ENCODE measurements at regions not wholly inside any gene's neighbourhood (a gene's known extent, or its start where the extent isn't known, plus 50 kb on each side); places are given as distances from the start of the nearest gene placed in this dataset.
"Not testable (repeated sequence)": the region's sequence is repeated elsewhere in the genome, so short reads cannot be mapped to it uniquely, and the experiment has no call there.

DNA sequence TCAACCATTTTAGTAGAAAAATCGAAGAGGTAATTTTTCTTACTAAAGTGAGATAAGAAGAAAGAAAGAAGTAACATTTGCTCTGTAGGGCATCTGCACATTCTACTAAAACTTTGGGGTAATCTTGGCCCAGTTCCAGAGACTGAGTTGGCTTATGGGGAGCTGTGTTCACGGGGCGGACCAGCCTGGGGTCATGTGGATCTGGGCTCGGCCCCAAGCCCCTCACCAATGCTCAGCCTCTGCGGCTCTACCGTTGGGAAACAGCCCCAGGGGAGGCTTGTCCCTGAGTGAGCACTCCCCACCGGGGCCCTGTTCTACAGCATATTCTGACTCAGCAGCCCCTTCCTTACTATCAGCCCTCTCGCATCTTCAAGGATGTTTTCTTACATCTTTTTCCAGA is 132.3 kb downstream of the RTP5 start:
- DNase-seq (ENCODE audit: low read depth) = no peak

DNA sequence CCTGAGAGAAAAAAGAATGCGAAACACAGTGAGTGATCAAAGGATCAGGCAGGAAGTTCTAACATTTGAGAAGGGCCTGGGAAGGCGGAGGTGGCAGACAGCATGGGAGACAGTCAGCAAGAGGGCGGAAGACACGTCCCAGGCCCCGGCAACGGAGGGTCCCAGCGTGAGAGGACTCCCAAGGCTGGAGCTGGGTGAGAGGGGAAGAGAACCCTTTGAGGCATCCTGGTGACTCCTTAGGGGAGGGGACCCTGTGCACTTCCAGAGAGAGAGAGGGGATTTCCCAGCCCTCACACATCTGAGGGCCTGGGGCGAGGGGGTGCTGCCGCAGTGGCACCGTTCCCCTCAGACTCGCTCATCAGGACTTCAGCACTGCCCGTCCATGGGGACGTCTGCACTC is 133.4 kb downstream of the RTP5 start:
- DNase-seq (ENCODE audit: low read depth) = no peak

DNA sequence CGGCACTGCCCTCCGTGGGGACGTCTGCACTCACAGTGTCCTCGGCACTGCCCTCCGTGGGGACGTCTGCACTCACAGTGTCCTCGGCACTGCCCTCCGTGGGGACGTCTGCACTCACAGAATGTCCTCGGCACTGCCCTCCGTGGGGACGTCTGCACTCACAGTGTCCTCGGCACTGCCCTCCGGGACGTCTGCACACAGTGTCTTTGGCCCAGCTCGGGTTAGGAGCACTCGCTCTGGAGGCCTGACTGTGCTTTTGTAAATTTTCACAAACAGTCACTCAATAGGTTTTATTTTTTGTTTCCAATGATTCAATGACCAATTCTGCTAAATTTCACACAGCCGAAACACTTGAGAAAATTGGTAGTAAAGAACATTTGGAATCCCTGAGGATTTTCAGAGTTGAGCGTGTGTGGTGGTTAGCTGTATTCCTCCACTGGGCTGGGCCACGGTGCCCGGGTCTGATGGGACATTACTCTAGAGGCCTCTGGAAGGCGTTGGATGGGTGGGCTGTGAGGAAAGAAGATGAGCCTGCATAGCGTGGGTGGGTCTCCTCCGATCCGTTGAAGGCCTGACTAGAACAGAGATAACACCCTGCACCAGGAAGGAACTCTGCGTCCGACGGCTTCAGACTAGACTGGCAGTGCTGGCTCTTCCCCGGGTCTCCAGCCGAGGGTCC is 134.8 kb downstream of the RTP5 start:
- no peak for DNase-seq (ENCODE audit: low read depth)

DNA sequence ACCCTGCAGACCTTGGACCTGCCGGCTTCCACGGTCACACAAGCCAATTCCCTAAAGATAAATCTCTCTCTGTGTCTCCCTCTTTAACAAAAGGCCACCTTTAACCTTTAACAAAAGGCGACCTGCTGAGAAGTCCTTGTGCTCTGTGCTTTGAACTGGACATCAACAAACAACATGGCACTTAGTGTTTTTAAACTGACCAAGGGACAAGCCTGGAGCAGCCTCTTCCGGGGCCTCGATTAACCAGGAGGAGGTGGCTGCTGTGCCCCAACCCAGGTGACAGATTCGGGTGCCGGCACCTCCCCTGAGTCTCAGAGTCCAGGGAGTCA is 135.3 kb downstream of the RTP5 start:
- DNase-seq (ENCODE audit: low read depth) = no peak

DNA sequence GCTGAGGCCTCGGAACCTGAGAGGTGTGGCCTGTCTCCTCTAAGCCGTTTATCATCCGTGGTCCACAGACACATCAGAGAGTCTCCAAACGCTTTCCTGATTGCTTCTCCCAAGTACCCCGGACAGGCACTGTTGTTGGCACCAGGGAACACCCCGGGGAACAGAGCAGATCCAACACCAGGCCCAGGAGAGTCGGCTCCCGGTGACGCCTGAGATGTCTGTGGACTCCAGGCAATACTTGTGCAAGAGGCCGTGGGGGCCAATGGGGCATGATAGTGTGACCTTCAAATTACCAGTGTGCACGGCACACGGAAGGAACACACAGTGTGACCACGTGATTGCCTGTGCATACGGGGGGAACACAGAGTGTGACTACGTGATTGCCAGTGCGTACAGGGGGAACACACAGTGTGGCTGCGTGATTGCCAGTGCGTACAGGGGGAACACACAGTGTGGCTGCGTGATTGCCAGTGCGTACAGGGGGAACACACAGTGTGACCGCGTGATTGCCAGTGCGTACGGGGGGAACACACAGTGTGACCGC is 136.6 kb downstream of the RTP5 start:
- DNase-seq (ENCODE audit: low read depth) = not testable (repeated sequence)

DNA sequence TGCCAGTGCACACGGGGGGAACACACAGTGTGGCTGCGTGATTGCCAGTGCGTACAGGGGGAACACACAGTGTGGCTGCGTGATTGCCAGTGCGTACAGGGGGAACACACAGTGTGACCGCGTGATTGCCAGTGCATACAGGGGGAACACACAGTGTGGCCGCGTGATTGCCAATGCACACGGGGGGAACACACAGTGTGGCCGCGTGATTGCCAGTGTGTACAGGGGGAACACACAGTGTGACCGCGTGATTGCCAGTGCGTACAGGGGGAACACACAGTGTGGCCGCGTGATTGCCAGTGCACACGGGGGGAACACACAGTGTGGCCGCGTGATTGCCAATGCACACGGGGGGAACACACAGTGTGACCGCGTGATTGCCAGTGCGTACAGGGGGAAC is 139.4 kb downstream of the RTP5 start:
- DNase-seq (ENCODE audit: low read depth) = not testable (repeated sequence)

DNA sequence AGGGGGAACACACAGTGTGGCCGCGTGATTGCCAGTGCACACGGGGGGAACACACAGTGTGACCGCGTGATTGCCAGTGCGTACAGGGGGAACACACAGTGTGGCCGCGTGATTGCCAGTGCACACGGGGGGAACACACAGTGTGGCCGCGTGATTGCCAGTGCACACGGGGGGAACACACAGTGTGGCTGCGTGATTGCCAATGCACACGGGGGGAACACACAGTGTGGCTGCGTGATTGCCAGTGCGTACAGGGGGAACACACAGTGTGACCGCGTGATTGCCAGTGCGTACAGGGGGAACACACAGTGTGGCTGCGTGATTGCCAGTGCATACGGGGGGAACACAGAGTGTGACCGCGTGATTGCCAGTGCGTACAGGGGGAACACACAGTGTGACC is 140.3 kb downstream of the RTP5 start:
- not testable (repeated sequence) for DNase-seq (ENCODE audit: low read depth)

DNA sequence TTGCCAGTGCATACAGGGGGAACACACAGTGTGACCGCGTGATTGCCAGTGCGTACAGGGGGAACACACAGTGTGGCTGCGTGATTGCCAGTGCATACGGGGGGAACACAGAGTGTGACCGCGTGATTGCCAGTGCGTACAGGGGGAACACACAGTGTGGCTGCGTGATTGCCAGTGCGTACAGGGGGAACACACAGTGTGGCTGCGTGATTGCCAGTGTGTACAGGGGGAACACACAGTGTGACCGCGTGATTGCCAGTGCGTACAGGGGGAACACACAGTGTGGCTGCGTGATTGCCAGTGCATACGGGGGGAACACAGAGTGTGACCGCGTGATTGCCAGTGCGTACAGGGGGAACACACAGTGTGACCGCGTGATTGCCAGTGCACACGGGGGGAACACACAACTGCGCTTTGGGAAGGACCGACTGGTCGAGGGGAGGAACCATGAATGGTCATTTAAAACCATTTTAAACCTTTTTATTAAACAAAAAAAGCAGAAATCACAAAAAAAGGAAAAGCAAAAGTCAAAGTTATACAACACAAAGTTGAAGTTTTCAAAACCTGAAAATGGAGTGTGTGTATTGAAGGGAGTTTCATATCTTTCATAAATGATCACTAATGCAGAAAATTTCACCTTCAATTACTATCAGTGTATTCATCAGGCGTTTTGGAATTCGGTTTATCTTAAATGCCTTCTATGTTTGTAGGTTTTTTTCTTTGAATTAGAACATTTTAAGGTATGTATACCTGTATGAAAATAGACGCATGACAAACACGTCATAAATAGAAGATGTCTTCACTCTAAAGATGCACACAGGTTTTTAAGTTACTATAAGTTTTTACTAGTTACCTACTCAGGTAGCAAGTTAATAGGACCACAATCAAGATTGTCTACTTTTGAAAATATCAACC is 141.0 kb downstream of the RTP5 start:
- peak; percentile 30 for DNase-seq (ENCODE audit: low read depth)

DNA sequence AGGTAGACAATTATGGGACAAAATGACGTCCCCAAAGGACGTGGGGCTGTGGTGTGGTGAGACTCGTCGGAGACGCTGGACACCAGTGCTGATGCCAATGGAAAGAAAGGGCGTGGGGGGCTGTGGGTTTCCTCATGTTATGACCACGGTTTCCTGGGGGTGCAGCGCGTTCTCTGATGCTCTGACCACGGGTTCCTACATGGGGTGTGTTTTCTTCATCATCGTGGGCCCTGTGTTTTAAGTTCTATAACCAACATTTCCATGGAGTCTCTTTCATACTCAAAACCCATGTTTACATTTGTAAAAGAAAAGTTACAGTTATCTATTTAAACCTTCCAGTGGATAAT is 141.6 kb downstream of the RTP5 start:
- DNase-seq (ENCODE audit: low read depth) = peak; percentile 4

DNA sequence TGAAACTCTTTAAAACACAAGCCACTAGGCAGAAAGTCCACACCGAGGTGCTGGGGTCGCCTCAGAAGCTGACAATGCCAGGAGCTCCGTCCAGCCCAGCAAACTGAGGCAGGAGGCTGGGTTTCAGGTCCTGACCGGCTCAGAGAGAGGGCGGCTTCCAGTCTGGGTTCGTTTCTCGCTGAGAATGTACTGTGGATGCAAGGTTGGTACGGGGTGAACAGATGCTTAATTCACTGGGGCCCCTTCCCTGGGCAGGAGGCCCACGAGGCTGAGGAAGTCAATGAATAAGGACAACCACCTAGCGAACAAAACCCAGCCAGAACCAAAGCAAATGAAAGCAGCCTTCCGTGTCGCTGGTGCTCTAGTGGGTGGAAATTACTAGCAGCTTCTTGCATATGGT is 142.0 kb downstream of the RTP5 start:
- peak; percentile 5 for DNase-seq (ENCODE audit: low read depth)

DNA sequence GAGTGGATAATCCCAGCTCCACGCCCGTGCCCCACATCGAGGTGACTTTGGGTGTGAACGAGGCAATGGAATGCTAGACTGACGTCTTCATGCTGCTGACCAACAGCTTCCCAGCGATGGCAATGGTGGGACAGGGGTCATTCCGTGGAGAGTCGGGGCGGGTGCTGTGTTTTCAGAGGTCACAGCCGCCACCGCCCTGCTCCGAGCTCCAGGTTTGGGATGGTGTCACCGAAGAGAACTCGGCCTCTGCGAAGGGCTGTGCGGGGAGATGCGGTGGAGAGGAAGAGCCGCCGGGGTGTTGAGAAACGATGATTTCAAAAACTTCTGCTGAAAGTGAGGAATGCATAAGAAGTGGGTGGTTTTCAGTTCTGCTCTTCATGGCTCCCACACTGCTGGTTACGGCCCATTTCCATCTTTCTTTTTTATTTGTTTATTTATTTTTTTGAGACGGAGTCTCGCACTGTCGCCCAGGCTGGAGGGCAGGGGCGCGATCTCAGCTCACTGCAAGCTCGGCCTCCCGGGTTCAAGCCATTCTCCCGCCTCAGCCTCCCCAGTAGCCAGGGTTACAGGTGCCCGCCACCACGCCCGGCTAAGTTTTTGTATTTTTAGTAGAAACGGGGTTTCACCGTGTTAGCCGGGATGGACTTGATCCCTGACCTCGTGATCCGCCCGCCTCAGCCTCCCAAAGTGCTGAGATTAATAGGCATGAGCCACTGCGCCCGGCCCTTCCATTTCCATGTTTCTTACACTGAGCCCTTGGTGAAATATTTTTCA is 142.6 kb downstream of the RTP5 start:
- DNase-seq (ENCODE audit: low read depth) = no peak

DNA sequence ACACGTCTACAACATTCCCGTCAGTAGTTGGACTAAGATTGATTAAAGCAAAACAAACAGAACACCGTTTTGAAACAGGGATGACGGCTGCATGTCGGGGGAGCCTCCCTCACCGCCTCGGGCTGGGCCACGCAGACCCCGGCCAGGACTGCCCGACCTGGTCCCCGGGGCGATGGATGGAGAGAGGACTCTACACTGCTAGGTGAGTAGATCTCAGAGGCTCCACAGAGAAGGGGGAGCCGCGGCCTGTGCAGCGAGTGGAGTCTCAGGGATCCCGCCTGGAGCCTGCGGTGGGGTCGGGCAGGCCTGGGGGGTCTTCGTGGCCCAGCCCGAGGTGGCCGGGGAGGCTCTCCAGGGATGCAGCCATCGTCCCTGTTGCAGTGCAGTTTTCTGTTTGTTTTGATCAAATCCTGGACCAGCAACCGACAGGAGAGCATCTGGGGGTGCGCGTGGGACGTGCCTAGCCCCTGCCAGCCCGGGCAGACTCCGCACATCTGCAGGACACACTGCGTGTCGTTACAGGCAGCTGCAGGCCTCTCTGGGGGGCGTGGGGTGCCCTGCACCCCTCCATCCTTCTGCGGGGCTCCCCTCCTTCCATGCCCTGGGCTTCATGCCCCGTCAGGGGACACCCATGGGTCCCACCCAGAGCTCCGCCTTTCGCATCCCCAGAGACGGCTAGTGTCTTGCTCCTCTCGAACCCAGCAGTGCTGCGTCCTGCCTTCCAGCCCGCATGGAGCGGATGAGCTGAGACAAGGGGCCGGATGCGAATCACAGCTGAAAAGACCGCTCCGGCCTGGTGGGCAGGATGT is 143.6 kb downstream of the RTP5 start:
- no peak for DNase-seq (ENCODE audit: low read depth)

DNA sequence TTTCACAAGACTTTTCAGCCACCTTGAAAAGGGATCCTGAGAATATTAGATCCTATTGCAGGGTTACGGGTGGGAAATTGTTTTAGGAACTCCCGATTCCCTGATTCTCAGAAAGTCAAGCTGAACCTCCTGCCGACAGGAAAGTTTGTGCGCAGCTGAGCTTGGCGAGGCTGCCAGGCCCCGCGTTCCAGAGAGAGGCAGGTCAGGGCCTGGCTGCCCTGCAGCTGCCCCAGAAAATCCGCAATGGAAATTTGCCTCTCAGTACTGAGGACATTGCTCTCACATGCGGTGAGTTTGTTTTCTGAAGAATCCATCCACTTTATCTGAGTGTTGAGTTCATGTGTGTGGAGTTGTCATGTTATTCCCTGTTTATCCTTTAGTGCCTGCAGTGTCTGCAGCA is 144.2 kb downstream of the RTP5 start:
- DNase-seq (ENCODE audit: low read depth) = peak; percentile 42

DNA sequence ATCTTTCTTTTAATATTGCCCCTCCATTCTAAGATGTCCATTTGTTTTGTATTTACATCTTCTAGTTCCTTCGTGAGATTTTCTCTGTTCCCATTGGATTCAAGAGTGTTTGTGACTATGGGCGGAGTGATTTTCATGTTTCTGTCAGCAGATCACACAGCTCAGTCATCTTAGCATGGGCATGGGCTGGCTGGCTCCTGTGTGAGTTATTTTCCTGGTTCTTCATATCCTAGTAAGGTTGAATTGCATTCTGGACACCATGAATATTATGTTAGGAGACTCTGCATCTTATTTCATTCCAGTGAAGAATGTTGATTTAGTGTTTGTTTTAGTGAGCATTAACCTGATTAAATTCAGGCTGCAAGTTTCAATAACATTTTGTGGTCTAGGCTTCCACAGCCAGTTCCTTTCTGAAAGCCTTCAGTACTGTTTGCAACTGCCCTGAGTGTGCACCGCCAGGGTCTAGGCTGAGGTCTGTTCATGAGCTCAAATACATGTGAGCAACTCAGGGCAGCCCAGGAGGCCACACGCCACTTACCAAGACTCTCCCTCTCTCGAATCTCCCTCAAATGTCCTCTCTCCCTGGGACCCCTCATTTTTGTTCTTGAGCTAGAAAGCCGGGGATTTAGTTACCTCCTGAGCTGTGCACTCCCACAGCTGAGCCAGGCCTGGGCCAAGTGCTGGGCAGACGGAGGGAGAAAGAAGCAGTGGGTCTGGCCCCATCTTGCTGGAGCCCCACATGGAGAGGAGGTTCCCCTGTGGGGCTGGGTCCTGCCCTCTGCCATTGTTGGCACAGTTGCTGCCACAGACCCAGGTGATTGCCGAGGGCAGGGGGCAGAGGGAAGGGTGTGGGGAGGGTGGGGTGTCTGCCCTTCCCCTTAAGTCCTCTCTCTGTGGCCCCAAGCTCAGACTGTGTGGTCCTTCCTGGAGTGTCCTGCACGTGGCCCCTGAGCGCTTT is 145.9 kb downstream of the RTP5 start:
- no peak for DNase-seq (ENCODE audit: low read depth)

DNA sequence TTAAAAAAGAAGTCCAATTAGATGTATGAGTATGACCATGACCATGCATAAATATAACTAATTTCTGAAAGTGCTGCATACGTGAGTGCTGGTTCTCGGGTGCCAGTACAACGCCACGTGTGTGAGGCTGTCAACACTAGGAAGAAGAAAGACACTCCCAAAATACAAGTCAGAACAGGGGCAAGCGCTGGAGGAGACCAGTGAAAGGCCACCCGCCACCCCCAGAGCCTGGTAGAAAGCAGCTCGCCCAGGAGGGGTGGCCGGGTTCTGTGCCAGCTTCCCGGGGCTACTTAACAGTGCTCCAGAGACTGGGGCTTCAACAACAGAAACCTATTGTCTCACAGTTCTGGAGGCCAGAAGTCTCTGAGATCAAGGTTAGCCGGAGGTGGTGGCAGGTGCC is 147.6 kb downstream of the RTP5 start:
- no peak for DNase-seq (ENCODE audit: low read depth)

DNA sequence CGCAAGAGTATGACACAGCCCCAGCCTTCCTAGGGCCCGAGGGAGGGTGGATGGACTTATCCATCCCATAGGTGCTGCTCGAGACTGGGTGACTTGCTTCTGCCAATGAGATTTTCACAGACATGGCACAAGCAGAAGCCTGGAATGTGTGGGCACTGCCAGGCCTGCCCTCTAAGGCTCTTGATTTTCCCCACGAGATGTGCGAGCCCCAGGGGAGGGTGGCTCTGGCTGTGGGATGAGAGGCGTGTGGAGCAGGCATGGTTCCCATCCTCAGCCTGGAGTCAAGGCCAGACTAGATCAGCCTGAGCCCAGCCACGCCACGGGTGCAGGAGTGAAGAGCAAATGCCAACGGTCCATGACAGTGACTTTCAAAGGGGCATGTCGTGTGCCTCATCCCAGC is 148.9 kb downstream of the RTP5 start:
- not testable (repeated sequence) for DNase-seq (ENCODE audit: low read depth)

DNA sequence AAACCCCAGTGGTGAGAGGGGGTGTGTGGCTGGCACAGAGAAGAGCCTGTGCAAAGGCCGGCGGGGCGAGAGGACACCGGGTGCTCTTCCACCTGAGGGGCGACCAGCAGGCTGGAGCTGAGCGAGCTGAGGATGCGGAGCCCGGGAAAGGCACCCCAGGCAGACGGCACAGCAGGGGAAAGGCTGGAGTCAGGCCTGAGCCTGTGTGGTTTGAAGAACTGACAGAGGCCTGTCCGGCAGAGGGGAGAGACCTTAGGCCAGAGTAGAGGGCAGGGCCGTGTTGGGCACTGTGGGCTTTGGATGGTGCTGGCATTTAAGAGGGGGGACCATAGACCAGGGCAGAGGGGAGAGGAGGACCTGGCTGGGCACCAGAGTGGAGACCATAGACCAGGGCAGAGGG is 149.8 kb downstream of the RTP5 start:
- DNase-seq (ENCODE audit: low read depth) = no peak

DNA sequence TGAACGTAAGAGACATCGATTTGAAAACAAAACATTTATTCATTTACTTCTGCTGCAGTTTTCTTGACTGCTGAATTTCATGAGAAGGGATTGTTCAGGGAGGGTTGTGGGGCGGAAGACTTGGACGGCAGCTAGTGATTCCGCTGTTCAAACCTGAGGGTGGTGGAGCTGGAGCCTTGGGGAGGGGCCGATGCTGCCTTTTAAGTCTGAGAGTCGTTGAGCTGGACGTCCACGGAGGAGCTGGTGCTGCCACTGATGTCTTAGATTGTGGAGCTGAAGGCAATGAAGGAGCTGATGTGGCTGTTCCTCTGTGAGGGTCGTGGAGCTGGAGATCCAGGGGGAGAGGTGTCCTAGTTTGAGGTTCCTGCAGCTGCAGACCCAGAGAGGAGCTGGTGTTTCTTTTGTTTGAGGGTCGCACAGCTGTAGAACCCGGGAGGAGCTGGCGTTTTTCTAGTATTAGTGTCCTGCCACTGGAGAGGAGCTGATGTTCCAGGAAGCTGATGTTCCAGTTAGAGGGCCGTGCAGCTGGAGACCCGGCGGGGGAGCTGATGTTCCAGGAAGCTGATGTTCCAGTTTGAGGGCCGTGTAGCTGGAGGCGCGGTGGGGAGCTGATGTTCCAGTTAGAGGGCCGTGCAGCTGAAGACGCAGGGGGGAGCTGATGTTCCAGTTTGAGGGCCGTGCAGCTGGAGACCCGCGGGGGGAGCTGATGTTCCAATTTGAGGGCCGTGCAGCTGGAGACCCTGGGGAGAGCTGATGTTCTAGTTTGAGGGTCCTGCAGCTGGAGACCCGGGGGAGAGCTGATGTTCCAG is 150.9 kb downstream of the RTP5 start:
- peak; percentile 12 for DNase-seq (ENCODE audit: low read depth)

Data from myocyte (in vitro differentiated cells).